ENCODE measurements at regions not wholly inside any gene's neighbourhood (a gene's known extent, or its start where the extent isn't known, plus 50 kb on each side); places are given as distances from the start of the nearest gene placed in this dataset.

DNA sequence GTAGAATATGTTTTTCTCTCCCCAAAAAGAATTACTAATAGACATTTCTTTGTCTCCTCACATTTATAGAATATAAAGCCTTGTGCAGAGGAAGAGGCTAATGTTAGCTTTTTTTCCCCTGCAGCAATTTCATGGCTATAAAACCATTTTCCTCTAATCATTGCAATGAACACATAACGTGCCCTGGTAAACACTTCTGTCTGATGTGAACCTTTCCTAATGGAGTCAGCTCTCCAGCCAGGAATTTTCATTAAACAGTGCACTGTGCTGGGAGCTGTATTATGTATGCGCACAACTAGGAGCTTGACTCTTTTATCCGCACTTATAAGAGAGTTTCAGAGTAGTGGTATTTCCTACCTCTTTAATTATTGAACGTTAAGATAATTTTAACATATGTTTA is 63.9 kb upstream of the SPATS2L start:
- H3K36me3 ChIP-seq (ENCODE audit: control insufficient read depth, insufficient read depth, low read length), result no peaks in the 10 kb centered on the region
- TF ChIP-seq, protein P1, sequence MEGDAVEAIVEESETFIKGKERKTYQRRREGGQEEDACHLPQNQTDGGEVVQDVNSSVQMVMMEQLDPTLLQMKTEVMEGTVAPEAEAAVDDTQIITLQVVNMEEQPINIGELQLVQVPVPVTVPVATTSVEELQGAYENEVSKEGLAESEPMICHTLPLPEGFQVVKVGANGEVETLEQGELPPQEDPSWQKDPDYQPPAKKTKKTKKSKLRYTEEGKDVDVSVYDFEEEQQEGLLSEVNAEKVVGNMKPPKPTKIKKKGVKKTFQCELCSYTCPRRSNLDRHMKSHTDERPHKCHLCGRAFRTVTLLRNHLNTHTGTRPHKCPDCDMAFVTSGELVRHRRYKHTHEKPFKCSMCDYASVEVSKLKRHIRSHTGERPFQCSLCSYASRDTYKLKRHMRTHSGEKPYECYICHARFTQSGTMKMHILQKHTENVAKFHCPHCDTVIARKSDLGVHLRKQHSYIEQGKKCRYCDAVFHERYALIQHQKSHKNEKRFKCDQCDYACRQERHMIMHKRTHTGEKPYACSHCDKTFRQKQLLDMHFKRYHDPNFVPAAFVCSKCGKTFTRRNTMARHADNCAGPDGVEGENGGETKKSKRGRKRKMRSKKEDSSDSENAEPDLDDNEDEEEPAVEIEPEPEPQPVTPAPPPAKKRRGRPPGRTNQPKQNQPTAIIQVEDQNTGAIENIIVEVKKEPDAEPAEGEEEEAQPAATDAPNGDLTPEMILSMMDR (IDR thresholded peaks at IDR 0.05; ENCODE audit: insufficient read depth, low read length, poor library complexity, severe bottlenecking), result no peak
- no peak for DNase-seq (ENCODE audit: extremely low read depth, insufficient read length)
- no peaks in the 10 kb centered on the region for H3K27me3 ChIP-seq (replicated peaks; ENCODE audit: control insufficient read depth, insufficient read depth, low read length)
- no peak overlapping the region for H3K4me3 ChIP-seq (replicated peaks; ENCODE audit: low read depth, low read length)

DNA sequence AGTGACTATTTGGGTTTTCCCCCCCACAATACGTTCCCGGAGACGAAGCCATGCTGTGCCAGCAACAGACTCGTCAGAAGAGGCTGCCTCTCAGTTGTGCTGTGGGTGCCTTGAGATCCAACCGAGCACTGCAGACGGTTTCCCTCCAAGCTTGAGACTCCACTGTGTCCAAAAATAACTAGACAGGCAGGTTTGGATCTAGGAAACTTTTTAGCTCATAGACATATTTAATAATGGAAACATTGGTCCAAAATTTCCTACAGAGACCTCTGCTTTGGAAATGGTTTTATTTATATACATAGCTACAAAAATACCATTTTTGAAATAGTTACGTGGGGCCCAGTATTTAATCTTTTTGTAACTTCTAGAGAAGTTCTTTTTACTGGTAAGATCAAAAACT is 63.1 kb upstream of the SPATS2L start:
- DNase-seq (ENCODE audit: extremely low read depth, insufficient read length), result no peak
- TF ChIP-seq, protein P1 (IDR thresholded peaks at IDR 0.05; ENCODE audit: insufficient read depth, low read length, poor library complexity, severe bottlenecking), result no peak
- no peaks in the 10 kb centered on the region for H3K36me3 ChIP-seq (ENCODE audit: control insufficient read depth, insufficient read depth, low read length)
- no peaks in the 10 kb centered on the region for H3K27me3 ChIP-seq (replicated peaks; ENCODE audit: control insufficient read depth, insufficient read depth, low read length)
- H3K4me3 ChIP-seq (replicated peaks; ENCODE audit: low read depth, low read length), result no peak overlapping the region

DNA sequence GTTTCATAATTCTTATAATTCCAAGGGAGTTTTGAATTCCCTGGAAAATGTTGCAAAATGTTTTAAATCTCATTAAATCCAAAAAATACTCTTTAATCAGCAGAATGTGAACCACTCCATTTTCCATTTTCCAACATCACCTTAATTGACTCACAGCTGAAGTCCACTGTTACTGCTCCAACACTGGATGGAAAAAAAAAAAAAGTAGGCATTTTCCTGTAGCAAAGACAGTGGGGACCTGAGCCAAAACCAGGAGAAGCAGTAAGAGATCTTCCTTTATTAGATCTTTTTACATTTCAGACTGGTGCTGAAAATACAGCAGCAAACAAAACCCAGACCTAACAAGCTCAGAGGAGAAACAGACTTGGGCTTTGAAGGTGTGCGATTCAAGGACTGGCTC is 62.4 kb upstream of the SPATS2L start:
- TF ChIP-seq, protein P1 (IDR thresholded peaks at IDR 0.05; ENCODE audit: insufficient read depth, low read length, poor library complexity, severe bottlenecking), result no peak
- Histone ChIP-seq H3K4me3 (replicated peaks; ENCODE audit: low read depth, low read length) (no peak overlapping the region), H3K36me3 (ENCODE audit: control insufficient read depth, insufficient read depth, low read length) (no peaks in the 10 kb centered on the region), H3K27me3 (replicated peaks; ENCODE audit: control insufficient read depth, insufficient read depth, low read length) (no peaks in the 10 kb centered on the region)
- no peak for DNase-seq (ENCODE audit: extremely low read depth, insufficient read length)

DNA sequence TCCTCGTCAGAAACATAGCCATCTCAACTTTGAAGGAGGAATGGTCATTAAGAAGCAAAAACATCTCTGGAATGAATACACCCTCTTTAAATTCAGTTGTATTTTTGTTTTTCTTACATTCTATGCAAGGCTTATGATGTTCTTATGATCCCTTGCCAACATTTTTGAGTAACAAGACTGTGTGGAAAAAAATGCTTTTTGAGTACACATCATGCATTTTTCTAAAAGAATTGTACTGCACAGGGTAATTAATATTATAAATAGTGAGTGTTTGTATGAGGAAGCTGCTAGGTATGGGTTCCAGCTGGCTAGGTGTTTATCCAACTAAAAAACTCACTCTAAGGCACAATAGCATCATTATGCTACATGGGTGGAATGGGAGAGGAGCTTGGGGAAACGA is 59.0 kb upstream of the SPATS2L start:
- no peak for DNase-seq (ENCODE audit: extremely low read depth, insufficient read length)
- TF ChIP-seq, protein P1 (IDR thresholded peaks at IDR 0.05; ENCODE audit: insufficient read depth, low read length, poor library complexity, severe bottlenecking), result no peak
- H3K36me3 ChIP-seq (ENCODE audit: control insufficient read depth, insufficient read depth, low read length), result no peaks in the 10 kb centered on the region
- H3K4me3 ChIP-seq (replicated peaks; ENCODE audit: low read depth, low read length), result no peak overlapping the region
- no peaks in the 10 kb centered on the region for H3K27me3 ChIP-seq (replicated peaks; ENCODE audit: control insufficient read depth, insufficient read depth, low read length)

DNA sequence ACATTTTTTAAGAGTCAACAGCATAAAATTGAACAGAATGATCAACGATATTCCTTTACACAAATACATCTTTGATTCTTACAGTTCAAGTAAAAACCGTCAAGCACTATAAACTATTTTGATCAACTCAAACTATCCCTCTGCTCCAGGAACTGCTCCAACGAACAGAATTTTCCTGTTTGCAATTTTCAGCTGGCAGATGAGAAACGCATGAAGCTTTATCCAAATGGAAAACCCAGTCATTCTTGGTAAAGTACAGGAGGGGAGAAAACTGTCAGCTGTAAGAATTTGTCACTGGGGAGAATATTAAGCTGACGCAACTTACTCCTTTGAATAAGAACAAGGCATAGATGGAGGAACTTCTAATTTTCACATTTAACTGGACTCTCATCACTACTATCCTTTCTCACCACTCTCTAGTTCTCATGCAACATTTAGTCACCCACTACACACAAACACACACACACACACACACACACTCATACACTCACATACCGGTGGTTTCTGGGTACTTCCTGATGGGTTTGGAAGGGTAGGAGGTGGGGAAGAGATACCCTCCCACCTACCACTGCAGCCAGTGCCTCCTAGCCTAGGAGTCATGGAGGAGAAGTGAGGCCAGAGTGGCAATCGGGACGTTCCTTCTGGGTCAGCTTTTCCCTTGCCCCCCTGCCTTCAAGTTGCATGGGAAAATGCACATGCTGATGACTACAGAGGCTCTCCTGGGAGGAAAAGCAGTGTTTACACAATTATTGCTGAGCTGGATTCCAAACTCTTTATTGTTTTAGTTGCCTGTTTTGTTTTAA is 54.0 kb upstream of the SPATS2L start:
- Histone ChIP-seq H3K4me3 (replicated peaks; ENCODE audit: low read depth, low read length) (no peak overlapping the region), H3K36me3 (ENCODE audit: control insufficient read depth, insufficient read depth, low read length) (no peaks in the 10 kb centered on the region), H3K27me3 (replicated peaks; ENCODE audit: control insufficient read depth, insufficient read depth, low read length) (peaks cover 2% of the 10 kb centered on the region; the same call in 1 of the 2 replicates)
- no peak for DNase-seq (ENCODE audit: extremely low read depth, insufficient read length)
- TF ChIP-seq, protein P1 (IDR thresholded peaks at IDR 0.05; ENCODE audit: insufficient read depth, low read length, poor library complexity, severe bottlenecking), result no peak

Measured in GM06990 (cell line).